ENCODE measurements at regions not wholly inside any gene's neighbourhood (a gene's known extent, or its start where the extent isn't known, plus 50 kb on each side); places are given as distances from the start of the nearest gene placed in this dataset.
A peak's percentile ranks its signal among the peaks of the same experiment; 100 is the strongest.

DNA sequence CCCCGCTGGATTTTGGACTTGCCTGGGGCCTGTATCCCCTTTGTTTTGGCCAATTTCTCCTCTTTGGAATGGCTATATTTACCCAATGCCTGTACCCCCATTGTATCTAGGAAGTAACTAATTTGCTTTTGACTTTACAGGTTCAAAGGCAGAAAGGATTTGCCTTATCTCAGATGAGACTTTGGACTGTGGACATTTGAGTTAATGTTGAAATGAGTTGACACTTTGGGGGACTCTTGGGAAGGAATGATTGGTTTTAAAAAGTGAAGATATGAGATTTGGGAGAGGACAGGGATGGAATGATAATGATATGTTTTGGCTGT, 1220.3 kb upstream of the CITED2 start:
- DNase-seq (ENCODE audit: low spot score): no peak

DNA sequence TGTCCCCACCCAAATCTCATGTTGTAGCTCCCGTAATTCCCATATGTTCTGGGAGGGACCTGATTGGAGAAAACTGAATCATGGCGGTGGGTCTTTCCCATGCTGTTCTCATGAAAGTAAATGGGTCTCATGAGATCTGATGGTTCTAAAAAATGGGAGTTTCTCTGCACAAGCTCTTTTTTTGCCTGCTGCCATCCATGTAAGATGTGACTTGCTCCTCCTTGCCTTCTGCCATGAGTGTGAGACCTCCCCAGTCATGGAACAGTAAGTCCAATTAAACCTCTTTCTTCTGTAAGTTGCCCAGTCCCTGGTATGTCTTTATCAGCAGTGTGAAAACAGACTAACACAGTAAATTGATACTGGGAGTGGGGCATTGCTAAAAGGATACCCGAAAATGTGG, 1218.4 kb upstream of the CITED2 start:
- no peak for DNase-seq (ENCODE audit: low spot score)

- no peak for DNase-seq (ENCODE audit: low spot score)
Observed at GRCh38 chr6:140590641-140591040, 1216.2 kb upstream of the CITED2 start.

DNA sequence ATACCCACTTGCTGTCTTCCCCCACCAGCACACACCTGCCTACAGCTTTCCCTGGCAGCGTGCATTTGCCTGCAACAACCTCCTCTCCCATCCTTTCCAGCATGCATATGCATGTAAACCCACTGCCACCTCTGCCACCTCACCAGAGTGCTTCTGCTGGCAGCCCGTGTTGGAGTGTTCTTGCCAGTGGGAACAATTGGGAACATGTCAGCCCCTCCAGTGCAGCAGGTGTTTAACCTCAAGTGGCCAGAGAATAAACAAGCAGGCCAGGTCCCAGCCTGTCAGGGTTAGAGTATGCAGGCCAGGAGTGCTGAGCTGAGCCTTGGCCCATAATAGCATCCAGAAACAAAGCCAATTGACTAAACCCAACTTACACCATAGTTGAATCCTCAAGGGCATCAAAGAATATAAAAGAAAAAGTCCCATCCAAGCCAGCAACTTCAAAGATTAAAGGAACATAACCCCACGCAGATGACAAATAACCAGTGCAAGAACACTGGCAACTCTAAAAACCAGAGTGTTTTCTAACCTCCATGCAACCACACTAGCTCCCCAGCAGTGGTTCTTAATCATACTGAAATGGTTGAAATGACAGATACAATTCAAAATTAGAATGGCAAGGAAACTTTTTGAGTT, 1212.1 kb upstream of the CITED2 start:
- DNase-seq (ENCODE audit: low spot score): no peak

DNA sequence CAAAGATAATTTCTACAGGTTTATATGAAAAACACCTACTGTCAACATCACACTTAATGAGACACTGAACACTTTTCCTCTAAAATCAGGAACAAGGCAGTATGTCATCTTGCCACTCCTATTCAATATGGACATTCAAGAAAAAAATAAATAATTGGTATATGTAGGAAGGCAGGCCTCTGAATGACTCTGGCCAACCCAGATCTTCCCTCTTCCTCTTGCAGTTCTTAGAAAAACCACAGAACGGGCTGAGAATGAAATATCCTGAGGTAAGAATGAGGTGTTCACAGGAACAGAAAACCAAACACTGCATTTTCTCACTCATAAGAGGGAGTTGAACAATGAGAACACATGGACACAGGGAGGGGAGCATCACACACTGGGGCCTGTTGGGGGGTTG, 1207.2 kb upstream of the CITED2 start:
- no peak for DNase-seq (ENCODE audit: low spot score)

GRCh38 chr6:140579918-140580317, 1205.5 kb upstream of the CITED2 start:
- no peak for DNase-seq (ENCODE audit: low spot score)

DNA sequence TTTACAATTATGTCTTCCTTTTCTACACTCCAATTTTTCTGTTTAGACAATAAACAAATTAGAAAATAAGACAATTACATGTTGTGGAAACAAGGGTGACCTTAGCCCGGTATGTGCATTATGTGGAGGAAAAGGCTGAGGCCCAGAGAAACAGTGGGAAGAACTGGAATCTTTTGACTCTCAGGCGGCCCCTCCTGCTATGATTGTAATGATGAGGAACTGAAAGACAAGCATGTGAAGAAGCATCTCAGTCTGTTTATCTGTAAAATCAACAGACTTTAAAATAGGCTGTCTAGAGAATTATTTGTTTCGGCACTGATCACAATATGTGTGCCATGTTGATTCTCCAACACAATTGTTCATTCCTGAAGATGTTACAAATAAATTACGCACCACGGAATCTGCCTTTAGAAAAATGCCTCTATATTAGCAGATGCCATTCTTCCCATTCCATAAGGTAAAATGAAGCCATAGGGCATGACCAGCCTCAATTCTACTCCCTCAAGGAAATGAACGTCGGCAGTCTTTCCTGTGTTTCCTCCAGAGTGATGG, 1201.6 kb upstream of the CITED2 start:
- DNase-seq (ENCODE audit: low spot score): no peak

DNA sequence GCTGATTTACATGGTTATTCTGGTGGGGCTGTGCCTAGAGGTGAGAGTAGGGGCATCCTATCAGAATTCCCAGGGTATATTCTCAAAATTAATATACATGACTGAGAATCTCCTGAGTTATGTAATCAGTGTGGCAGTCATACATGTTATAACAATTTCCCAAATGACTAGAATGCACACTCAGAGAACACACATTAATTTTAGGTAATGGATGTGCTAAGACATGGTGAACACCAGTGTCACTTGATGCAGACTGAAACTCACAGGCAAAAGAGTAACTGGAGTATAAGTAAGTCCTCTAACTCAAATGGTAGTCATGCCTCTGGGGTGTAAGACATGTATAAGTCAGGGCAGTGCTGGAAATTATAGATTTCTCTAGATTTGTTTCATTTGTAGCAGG, 1198.4 kb upstream of the CITED2 start:
- DNase-seq (ENCODE audit: low spot score): no peak

DNA sequence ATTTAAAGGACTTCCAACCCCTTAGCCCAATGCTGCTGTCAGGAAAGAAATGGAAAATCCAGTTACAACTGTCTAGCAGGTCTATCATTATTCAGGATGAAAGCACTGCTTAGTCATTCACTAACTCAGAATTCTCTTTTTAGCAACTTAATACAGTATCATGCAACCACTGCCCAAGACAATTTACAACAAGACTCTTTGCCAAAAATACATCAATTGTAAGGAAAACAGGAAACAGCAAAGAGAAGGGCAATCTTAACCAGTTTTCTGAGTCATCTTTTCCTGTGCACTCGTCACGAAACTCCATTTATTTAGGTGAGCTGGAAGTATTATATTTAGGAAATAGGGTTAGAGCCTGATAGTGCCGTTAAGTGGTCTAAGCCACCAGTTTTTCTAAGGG, 1197.7 kb upstream of the CITED2 start:
- no peak for DNase-seq (ENCODE audit: low spot score)

DNA sequence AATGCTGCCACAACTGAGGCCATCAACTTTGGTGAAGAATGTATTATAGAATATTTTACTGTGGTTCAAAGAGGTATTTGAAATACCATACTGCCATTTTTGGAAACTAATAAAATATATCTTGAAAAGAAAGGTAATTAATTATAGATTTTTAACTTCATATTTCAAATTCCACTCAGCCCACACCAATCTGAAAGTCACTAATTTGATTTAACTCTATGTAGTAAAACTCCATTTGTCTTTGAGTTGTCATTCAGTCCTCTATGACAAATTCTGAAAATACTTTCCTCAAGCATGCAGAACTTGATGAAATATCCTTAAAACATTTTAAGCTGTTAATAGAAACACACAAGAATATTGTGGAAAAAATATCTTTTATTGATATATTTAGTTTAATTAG, 1196.7 kb upstream of the CITED2 start:
- no peak for DNase-seq (ENCODE audit: low spot score)

DNA sequence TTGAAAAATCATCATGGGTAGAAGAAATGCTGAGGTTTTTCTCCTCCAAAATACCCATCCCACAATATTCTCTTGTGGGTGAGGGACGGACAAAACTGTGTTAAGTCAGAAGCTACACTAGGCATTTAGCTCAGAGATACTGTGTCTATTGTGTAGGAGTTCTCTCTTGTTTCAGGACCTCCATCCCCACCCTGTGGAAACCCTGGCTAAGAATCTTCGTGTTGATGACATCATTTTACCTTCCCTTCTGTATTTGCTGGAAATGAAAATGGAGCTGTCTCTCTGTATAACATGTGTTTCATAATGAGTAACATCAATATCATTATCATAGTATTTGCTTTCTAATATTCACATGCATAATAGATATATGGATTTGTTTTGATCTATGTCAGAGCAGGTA, 1193.0 kb upstream of the CITED2 start:
- DNase-seq (ENCODE audit: low spot score): no peak

- DNase-seq (ENCODE audit: low spot score): no peak
Observed at GRCh38 chr6:140566781-140567277, 1192.4 kb upstream of the CITED2 start.

- no peak for DNase-seq (ENCODE audit: low spot score)
Observed at GRCh38 chr6:140563728-140564127, 1189.3 kb upstream of the CITED2 start.

DNA sequence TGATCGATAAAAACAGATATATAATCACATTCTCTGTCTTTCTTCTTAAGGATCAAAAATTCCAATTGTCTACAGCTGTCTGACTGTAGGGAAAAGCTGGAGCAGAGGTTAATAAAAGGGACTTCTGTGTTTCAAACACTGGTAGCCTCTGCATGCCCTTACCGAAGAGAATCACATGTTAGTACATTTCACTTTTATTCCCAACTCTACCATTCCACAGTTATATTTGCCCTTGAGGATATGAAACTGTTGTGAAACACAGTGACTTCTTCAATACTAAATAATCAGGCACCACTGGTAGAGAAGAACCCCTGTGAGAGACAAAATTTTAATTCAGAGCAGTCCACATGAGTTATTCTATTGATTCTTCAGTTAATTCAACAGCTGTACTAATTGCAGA, 1187.3 kb upstream of the CITED2 start:
- peak; percentile 8 for DNase-seq (ENCODE audit: low spot score)

DNA sequence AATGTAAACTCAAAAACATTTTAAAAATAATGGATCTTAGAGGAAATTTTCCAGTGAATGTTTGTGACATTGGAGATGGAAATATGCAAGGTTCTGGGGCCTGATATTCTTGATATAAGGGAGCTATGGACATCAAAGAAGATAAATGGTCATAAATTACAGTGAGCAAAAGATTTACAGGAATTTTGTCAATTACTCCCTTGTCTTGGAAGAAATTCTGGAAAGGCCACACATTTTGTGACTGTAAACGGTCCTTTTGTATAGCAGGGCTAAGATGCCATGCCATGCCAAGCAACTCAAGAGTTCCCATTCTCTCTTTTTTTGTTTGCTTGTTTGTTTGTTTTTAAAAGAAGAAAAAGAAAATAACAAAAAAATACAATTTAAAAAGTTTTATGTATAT, 1186.2 kb upstream of the CITED2 start:
- no peak for DNase-seq (ENCODE audit: low spot score)

GRCh38 chr6:140559458-140559857, 1185.0 kb upstream of the CITED2 start:
- DNase-seq (ENCODE audit: low spot score): no peak

DNA sequence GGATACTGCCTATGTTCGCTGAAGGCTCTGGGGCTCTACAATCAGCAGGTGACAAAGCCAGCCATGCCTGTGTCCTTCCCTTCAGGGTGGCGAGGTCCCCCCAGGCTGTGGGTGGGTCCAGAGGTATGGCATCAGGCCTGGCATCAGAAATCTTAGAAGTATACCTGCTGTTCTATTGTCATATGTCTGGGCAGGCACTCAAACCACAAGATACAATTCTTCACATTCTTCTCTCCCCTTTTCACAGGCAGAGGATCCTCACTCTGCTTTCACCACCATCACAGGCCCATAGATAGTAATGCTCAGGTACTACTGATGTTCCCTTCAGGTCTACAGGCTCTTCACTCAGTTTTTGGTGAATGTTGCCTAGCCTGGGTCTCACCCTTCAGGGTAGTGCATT, 1180.0 kb upstream of the CITED2 start:
- no peak for DNase-seq (ENCODE audit: low spot score)

DNA sequence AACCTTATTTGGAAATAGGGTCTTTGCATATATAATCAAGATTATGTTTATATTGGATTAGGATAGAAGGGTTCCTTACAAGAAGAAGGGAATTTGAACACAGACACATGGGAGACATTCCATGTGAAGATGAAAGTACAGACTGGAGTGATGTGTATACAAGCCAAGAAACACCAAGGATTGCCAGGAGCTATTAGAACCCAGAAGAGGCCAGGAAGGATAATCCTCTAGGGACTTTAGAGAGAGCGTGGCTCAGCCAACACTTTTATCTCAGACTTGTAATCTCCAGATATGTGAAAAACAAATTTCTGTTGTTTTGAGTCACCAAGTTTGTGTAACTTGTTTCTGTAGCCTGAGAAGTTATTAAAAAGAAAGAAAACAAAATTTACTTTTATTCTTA, 1173.9 kb upstream of the CITED2 start:
- DNase-seq (ENCODE audit: low spot score): no peak

DNA sequence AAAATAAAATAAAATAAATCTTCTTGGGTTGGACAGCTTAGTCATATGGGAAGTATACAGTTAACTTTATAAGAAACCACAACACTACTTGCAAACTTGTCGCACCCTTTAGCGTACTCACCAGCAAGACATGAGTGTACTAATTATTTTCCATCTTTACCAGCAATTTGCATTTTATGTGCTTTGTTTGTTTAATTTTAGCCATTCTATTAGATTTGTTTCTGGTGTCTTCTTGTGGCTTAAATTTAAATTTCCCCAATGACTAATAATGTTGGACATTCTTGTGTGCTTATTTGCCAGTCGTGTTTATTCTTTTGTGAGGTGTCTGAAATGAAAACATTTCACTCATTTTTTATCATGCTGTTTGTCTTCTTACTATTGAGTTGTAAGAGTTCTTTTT, 1172.2 kb upstream of the CITED2 start:
- no peak for DNase-seq (ENCODE audit: low spot score)

- DNase-seq (ENCODE audit: low spot score): no peak
Observed at GRCh38 chr6:140544431-140544830, 1170.0 kb upstream of the CITED2 start.

- no peak for DNase-seq (ENCODE audit: low spot score)
Observed at GRCh38 chr6:140542863-140543262, 1168.4 kb upstream of the CITED2 start.

DNA sequence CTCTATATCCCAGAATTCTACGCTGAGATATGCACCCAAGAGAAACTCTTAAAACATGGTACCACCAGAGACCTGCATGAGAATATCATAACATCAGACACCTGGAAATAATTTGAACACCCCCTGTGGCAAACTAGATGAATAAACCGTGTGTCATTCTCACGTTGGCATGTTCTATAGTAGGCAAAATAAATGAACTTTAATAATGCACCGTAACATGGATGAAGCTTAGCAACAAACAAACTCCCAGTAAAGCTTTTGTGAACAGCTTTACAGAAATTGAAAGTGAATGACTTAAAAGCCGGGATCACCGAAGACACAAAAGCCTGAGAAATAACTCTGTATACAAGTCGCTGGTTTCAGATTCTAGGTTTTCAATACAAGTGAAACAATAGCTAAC, 1166.8 kb upstream of the CITED2 start:
- no peak for DNase-seq (ENCODE audit: low spot score)

DNA sequence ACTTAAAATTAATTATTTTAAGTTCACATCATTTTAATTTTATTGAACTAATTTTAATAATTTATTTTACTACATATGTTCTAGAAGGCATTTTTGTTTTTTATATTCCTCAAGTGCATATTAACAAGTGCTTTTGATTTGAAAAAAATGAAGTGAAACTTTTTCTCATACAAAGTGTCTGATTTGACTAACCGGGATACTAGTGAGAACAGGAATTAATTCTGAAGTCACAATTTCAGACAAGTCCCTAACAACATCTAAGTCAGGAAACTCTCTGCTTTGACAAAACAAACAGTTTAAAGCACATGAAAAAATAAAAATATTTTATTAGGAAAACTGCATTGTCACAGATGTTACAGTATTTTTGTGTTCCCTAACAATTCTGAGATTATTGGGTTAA, 1166.3 kb upstream of the CITED2 start:
- DNase-seq (ENCODE audit: low spot score): no peak

GRCh38 chr6:140538926-140539325, 1164.5 kb upstream of the CITED2 start:
- no peak for DNase-seq (ENCODE audit: low spot score)
